DMS114 treated with DMSO at 0.1 percent for 48 hours (cell line): ENCODE measurements at regions not wholly inside any gene's neighbourhood (a gene's known extent, or its start where the extent isn't known, plus 50 kb on each side); places are given as distances from the start of the nearest gene placed in this dataset.

ENCODE experiments used
- DNase-seq: peaks from one replicate; lab custom pipeline; 2025; ENCODE audit not compliant: unreplicated experiment; lab: John Stamatoyannopoulos, UW

DNA sequence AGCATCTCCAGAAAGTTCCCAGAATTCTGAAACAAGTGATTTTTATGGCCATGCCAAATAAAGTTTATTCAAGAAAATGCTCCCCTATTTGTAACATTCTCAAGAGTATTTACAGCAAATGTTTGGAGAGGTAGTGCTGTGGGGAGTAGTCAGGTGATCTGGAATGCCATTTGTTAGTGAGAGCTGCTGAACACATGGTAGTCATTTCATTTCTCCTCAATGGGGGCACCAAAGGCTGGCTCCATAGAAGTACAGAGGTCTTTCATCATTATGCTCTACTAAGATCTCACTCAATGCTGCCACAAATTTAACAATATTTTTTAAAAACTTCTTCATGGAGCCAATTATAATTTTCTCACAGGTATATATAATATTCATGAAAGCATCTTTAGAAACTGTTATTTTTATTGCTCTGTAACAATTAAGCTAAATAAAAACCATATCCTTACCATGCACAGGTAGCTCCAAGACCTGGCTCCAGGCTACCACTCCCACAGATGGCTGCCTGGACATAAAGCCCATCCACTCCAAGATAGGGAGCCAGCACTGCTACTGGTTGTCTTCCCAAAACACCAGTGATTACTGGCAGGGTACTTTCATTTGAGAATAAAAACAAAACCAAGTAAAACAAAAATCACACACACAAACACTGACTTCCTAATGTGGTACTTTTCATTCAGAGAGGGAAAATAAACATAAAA is 200.8 kb downstream of the PLK2 start:
- DNase-seq: no peak

DNA sequence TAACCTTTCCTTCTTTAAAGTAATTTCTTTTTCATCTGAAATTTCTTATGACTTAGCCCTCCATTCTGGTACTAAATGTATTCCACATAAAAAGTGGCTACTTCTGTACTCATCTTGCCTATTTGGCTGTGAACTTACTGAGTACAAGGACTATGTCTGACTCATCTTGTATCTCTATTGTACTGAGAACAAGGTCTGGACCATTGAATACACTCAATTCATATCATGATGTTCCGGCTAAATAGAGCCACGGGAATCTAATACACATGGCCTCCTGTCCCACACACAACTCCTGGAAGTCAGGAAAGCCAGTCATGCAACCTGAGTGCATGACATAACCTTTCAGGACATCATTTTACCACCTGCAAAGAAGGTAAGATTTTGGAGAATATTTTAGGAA is 203.9 kb downstream of the PLK2 start:
- no peak for DNase-seq

DNA sequence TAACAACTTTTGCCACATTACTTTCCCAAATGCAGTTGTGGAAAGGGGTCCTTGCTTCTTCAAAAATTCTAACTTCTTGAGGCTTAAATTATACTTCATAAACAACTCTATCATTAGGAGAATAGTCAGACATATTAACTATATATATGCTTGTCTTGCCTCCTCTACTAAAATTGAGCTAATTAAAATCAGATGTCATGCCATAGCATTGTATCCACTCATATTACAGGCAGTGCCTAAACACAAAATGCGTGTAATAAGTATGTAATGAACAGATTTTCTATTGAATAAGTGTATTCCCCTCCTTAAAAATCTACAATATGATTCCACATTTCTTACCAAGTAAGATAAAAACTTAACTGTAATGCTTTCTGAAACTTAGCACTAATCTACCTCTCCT is 204.5 kb downstream of the PLK2 start:
- DNase-seq: no peak

DNA sequence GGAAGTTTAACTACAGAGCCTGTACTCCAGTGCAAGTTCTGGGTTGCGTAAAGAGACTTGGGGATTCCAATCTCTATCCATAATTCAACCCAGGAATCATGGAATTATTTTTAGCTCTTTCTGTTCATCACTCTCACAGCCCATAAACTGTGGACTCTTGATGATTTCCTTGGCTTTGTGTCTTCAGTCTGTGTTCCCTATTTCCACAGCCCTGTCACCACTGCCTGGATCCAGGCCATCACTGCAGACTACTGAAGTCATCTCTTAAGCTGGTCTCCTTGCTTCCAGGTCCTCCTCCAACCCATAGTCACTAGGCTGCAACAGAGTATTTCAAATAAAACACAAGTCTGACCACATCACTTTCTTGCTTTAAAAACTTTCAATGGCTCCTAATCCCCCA is 211.7 kb downstream of the PLK2 start:
- no peak for DNase-seq

DNA sequence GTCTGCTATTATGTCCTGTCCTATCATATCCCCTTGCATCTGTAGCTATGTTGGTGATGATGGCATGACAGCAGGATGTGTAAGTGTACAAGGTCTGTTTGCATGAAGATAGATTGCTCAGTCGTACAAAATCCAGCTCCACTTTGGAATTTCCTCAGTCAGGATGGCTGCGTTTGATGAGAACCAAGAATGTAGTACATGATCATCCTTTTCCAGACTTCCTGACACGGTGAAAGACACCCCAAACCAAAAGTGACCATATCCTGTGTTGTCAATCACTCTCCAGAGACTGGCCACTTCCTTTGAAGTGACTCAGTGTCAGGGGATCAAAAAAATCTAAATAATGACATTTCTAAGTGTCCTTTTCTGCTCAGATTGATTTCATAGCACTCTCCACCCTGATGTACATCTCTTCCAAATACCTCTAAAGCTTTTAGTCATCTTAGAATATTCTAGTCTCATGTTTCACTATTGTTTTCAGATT is 213.4 kb downstream of the PLK2 start:
- no peak for DNase-seq

DNA sequence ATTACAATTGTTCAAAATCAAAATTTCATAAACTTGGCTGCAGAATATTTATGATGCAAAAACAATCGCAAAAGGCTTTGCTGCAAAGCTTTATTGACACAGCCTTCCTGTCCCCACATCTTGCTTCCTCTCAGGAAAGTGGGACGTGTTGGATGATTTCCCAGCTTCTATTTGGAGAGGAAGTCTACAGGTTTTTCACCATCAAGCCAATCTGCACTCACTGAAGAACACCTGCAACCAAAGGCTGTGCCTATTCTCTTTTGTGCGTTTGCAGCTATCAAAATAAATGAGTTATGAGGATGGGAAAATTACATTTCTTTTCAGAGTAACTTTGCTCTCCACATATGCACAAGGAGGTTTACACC is 214.4 kb downstream of the PLK2 start:
- DNase-seq: no peak

DNA sequence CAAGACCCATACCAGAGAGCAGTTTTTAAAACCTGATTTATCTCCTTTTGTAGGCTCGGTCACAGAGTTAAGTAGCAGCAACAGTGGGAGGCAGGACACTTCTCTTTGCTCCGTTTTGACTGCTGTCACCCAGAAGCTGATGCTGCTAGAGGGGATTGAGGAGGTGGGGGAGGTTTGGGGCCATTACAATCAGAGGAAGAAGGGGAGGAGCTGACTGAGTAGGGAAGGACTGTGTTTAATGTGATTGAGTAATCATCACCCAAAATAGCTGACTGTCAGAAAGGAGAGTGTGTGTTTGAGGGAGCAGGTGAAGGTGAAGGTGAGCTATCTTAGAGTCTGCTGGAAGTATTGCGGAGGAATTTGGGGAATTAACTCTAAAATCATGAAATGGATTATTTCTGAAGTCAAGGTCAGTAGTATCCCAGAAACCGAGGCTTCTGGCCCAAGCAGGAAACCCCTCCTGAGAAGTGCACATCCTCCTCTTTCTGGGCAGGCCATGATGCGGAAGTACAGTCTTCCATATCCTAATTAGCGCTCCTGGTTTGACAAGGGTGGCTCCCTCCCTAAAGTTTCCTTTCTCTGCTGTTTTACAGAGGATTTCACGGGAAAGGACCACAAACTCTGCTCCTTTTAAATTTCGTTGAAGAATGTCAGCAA is 214.9 kb downstream of the PLK2 start:
- DNase-seq: no peak

DNA sequence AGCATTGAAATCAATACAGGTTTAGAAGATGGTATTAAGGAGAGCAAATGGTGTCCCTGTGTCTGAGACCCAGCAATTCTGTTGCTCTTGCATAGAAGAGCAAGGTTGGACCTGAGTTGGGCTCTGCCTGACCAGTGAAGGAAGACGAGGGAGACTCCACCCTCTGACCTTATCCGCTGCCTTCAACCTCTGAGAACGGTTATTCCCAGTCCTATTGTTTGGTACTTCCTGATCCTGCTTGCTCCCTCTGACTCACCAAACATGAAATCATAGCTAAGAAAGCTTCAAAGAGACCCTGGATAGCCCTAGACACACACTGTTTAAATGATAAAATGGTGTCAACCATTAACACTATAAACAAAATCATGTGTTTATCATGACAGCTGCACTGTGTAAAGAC is 218.5 kb downstream of the PLK2 start:
- no peak for DNase-seq

DNA sequence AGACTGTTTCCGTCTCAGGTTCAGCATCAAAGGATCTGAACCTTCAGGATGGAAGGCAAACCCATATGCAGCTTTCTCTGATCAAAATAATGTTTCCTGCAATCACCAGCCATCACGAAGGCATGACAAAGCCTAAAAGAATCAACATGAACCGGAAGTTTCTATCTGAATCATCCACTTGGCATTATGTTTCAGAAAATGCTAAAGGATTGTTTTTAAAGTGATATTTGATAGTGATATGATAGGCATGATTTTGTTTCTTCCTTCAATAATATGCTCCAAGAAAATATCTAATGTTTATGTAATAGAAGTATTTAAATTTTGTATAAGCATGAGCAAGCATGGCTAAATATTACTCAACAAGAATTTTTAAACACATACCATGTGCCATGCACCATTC is 219.6 kb downstream of the PLK2 start:
- DNase-seq: no peak

DNA sequence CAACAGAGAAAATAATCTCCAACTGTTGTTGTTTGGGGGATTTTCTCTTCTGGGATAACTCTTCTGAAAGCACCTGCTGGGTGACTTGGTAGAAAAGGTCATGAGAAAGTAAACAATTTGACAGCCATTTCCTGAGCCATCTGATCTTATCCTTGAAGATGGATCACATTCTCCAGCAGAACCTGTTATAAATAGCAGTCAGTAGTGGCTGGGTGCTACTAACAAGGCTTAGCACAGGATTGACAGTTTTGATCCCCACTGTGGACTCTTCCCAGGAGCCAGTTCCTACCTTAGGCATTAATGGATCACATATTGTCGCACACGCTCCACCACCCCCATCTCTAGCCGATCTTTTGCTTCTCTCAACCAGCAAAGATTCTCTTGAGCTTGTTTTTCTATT is 220.2 kb downstream of the PLK2 start:
- no peak for DNase-seq

DNA sequence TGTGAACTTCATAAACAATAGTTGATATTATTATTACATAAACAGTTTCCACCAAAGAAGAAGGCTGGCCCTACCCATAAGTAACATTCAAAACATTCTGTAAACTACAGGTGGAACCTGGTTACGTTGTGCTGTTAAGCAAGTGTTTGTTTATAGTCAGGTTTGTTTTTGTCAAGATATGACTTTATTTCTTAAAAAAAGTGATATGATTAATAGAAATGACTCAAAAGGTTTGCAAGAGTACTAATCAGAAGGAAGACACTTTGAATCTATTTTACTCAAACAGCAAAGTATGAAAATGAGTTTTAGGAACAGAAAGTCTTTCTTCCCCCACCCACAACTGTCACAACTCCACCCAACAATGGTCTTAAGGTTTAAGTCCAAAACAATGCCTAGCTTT is 220.8 kb downstream of the PLK2 start:
- no peak for DNase-seq

DNA sequence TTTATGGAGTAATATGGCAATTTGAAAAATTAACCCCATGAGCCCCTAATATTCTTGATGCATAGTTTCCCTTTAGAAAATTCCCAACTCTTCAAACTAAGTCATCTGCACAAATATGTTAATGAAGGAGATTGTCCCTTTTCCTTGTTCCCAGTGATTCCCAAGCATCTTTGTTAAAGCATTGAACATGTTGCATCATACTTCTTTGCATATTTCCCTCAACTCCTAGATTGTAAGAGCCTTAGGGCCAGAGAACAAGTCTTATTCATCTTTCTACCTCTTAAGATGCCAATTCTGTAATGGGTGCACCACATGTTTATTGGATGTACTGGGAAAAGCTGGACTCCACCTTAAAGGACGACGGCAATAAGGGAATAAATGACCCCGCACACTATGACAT is 223.4 kb downstream of the PLK2 start:
- no peak for DNase-seq

DNA sequence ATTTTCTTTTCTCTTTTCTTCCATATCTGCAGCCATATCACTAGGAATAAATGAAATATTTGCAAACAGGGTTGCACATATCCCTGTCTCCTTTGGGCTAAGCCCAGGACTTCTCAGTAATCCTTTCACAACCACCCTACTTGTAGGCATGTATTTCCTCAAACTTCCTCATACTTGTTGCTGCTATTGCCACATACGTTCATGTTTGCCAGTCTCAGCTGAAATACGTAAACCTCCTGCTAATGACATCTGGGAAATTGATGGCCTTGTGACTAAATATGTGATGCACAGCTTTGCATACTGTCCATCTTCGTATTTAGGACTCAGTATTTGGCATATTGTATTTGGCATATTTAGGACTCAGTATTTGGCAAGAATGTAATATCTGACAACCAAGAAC is 224.6 kb downstream of the PLK2 start:
- no peak for DNase-seq

DNA sequence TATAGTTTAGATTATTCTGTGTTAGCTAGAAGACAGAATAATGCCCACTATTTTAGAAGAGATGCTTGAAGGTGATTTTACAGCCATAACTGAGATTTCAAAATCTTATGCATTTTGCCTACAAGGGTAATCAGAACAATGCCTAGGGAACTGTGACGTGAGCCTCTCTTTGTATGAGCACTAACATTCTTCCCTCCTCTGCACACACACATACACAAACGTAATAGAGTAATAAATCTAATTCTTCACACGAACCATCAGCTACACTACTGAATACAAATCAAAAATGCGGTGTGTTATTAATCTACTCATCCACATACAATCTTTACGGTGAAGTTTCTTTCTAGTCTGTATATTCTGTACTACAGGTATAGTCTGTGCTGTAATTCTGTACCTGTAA is 227.8 kb downstream of the PLK2 start:
- DNase-seq: no peak

DNA sequence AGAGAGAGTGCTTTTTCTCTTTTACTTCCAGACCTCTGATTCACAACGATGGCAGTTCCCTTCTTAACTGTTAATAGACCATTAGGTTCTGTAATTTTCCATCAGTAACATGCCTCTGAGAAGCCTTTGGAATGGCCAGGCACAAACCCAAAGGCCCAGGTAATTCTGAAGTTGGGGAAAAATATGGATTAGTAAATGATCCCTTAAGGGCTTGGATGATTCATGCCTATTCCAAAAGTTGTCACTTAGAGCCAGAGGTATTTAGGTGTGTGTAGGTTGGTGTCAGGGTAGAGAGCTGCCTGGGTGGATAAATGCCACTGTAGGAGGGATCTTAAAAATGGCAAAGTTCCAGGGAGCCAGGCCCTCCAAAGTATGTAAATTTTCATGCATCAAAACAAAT is 228.8 kb downstream of the PLK2 start:
- DNase-seq: no peak

DNA sequence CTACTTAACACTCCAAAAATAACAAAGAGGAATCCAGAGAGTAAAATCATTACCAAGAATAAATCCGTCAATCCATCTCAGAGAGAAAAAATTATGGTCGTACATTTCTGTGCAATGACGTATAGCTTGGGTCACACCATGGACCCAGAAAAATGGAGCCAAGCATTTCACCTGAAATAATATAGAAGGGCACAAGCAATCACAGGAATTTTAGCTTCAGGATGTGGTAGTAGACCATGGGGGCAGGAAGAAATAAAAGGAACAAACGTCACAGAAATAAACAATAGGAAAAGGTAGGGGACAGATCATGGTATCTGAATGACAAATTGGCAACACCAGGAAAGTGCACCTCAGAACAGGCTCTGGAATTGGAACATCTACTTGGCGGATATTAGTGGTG is 231.0 kb downstream of the PLK2 start:
- DNase-seq: no peak

DNA sequence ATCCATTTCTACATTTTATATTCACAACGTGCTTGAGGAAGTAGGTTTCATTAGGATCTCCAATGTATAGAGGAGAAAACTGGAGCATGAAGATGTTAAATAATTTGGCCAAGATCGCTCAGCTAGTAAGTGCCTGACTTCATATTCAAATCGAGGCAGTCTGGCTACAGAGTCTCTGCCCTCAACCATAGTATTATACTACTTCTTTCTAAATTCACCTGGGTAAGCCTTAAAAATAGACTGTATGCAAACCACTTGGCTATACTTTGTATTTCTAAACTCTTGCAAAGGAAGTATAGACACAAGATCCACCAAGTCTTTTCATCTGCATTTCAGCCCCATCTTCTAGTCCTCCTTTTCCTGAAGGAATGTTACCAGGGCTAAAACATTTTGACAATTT is 232.0 kb downstream of the PLK2 start:
- DNase-seq: no peak

DNA sequence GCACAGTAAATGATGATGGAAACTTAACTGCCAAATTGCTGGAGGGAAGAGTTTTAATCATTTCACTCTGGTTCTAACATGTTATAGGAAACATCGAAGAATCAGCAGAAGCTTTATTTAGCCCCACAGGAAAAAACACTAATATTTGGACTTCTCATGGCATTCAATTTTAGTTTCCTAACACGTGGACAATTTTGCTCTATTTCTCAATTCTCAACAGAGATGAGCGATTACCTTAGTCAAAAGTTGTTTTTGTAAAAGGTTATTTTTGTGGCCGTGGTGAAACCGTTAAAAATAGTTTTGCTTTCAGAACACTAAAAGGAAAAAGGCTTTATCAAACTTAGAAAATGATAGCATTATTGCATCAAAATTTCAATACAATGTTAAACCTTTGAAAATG is 235.2 kb downstream of the PLK2 start:
- DNase-seq: no peak

DNA sequence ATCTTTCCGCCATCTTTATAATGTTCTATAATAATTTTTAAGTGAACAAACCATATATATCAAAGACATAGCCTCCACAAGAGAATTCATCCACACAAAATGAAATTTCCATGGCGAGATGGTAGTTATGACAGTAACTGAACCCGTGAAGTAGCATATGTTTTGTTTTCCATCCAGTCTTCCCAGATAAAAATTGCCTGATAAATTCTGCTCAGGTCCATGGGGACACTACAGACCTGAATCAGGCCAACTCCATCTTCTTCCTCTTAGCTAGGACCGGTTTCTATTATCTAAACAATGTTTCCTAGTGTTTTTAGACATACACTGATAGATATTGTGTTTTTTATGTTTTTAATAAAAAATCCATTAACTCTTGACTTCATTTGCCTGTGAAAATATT is 235.7 kb downstream of the PLK2 start:
- no peak for DNase-seq

DNA sequence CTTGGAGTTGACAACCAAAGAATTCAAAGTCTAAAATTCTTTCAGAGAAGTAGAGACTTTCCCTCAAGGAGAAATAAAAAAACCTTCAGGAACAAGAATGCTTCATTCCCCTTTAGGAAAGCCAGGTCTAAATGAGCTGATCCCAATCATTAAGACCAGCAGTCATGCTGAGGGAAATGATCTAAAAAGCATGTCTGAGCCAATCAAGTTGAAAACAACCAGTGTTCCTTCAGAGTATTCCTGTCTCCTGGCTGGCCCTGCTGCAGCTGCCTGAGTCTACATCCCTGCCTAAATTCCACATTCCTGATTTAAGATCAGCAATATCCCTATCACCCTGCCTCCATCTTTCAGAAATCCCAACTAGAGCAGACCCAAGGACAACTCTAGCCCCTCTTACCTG is 244.5 kb downstream of the PLK2 start:
- no peak for DNase-seq

DNA sequence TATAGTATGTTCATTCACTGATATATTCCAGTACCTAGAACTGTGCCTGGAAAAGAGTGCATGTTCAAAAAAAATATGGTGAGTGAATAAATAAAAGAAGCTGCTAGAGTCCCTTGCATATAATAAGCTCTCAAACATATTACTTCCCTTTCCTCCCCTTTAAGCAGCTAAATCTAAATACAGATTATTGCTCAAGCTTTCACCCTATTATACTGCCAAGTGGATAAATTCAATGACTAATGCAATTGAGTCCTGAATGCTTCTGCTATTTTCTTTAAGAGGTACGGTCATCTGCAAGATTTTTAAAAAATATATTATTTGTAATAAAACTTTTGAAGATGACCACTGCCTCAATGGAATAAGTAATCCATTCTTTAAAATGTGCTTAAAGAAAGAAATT is 248.4 kb downstream of the PLK2 start:
- no peak for DNase-seq

DNA sequence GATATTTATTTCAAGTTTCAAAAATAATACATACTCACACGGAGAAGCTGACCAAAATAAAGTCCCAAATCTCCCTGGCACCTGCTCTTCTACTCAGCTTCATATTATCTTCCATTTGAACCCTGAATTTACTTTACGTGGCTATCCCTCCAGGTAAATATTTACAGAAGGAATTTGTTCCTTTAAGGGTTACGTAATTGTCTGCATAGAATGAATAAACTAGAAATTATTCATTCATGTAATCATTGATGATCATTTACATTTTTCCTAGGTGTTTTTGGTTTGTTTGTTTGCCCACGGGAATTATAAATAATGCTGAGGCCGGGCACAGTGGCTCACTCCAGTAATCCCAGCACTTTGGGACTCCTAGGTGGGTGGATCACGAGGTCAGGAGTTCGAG is 251.2 kb downstream of the PLK2 start:
- no peak for DNase-seq

DNA sequence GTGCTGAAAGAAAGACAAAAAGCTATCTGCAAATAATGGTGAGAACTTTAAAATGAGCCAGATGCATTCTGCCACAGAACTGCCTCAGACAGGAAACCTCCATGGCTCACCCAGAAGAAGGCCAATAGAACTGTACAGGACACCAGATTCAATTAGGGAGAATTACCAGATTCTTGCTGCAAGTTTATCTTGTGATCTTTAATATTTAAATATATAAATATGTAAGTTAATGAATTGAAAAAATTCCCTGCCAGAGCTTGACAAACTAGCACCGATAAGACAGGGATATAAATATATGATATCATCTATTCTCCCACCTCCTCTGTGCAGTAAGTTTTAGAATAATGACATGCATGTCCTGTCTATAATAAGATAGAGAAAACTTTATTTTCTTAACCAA is 252.8 kb downstream of the PLK2 start:
- no peak for DNase-seq
